ENCODE measurements at regions not wholly inside any gene's neighbourhood (a gene's known extent, or its start where the extent isn't known, plus 50 kb on each side); places are given as distances from the start of the nearest gene placed in this dataset.

DNA sequence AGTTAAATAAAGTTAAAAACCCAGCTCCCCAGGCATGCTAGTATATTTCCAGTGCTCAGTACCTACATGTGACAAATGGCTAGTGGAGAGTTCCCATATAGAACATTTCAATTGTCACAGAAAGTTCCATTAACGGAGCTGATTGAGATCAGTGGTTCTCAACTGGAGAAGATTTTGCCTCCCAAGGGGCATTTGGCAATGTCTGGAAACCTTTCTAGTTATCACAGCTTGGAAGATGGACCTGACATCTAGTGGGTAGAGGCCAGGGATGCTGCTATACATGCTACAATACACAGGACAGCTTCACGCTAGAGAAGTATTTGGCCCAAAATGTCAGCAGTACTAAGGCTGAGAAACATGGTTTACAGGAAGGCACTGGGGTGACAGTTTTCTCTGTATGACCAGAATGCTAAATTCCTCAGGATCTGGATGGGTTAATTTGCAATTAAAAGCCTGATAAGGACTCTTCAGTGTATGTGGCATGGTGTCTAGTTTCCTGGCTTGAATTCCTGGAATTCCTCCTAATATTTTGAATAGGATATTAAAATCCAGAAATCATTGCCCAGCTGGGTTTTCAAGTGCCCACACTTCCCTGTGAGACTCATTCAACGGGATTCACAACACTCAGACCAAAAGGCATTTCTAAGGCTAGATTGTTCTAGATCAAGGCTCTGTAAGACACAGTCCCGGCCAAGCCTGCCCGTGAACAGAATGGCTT, 84.7 kb upstream of the SALL4 start:
- no peak for TF ChIP-seq POLR2AphosphoS5 (IDR thresholded peaks at IDR 0.05; ENCODE audit: borderline replicate concordance, low read depth, low read length)
- no peak for TF ChIP-seq EZH2 (IDR thresholded peaks at IDR 0.05)
